ENCODE measurements at regions not wholly inside any gene's neighbourhood (a gene's known extent, or its start where the extent isn't known, plus 50 kb on each side); places are given as distances from the start of the nearest gene placed in this dataset.

- H3K27ac ChIP-seq (ENCODE audit: insufficient read depth, low read length): no peak overlapping the region
- no peak for DNase-seq (ENCODE audit: low read depth in 2 of 2)
- no peak overlapping the region for H3K4me2 ChIP-seq (ENCODE audit: extremely low read depth, insufficient read depth, low read length)
- H3K4me1 ChIP-seq (ENCODE audit: control insufficient read depth, extremely low read depth, insufficient read depth, low read length): no peaks in the 10 kb centered on the region
- H3K27me3 ChIP-seq (ENCODE audit: control insufficient read depth, insufficient read depth, low read length): no peaks in the 10 kb centered on the region
- no peaks in the 10 kb centered on the region for H4K20me1 ChIP-seq (ENCODE audit: control insufficient read depth, extremely low read depth, insufficient read depth, low read length)
- TF ChIP-seq, protein P1, sequence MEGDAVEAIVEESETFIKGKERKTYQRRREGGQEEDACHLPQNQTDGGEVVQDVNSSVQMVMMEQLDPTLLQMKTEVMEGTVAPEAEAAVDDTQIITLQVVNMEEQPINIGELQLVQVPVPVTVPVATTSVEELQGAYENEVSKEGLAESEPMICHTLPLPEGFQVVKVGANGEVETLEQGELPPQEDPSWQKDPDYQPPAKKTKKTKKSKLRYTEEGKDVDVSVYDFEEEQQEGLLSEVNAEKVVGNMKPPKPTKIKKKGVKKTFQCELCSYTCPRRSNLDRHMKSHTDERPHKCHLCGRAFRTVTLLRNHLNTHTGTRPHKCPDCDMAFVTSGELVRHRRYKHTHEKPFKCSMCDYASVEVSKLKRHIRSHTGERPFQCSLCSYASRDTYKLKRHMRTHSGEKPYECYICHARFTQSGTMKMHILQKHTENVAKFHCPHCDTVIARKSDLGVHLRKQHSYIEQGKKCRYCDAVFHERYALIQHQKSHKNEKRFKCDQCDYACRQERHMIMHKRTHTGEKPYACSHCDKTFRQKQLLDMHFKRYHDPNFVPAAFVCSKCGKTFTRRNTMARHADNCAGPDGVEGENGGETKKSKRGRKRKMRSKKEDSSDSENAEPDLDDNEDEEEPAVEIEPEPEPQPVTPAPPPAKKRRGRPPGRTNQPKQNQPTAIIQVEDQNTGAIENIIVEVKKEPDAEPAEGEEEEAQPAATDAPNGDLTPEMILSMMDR (conservative IDR thresholded peaks at IDR 0.05 in 1 of 2, IDR thresholded peaks at IDR 0.05 in 1 of 2; ENCODE audit: low read depth in 1 of 2, low read length in 2 of 2): no peak
- TF ChIP-seq EZH2 (IDR thresholded peaks at IDR 0.05; ENCODE audit: low read length, missing control alignments): no peak
- H3K9me3 ChIP-seq (ENCODE audit: control insufficient read depth, insufficient read depth, low read depth, low read length): no peaks in the 10 kb centered on the region
- no peaks in the 10 kb centered on the region for H3K79me2 ChIP-seq (ENCODE audit: control insufficient read depth, insufficient read depth, low read length)
- no peak overlapping the region for H3K9ac ChIP-seq (ENCODE audit: insufficient read depth, low read length)
- no peak overlapping the region for H3K4me3 ChIP-seq (replicated peaks in 1 of 4; ENCODE audit: control extremely low read depth in 1 of 4, insufficient read depth in 1 of 4, low read depth in 3 of 4, low read length in 4 of 4)
- H3K36me3 ChIP-seq (ENCODE audit: control insufficient read depth, insufficient read depth, low read length): no peaks in the 10 kb centered on the region
- no peak overlapping the region for H2AFZ ChIP-seq (ENCODE audit: low read length)
Observed at GRCh38 chr17:34874478-34874877, 86.8 kb downstream of the CCT6B start.

- Histone ChIP-seq H3K4me1 (ENCODE audit: control insufficient read depth, extremely low read depth, insufficient read depth, low read length) (no peaks in the 10 kb centered on the region), H3K79me2 (ENCODE audit: control insufficient read depth, insufficient read depth, low read length) (no peaks in the 10 kb centered on the region), H3K9ac (ENCODE audit: insufficient read depth, low read length) (no peak overlapping the region), H3K9me3 (ENCODE audit: control insufficient read depth, insufficient read depth, low read depth, low read length) (no peaks in the 10 kb centered on the region), H3K4me2 (ENCODE audit: extremely low read depth, insufficient read depth, low read length) (no peak overlapping the region), H3K36me3 (ENCODE audit: control insufficient read depth, insufficient read depth, low read length) (no peaks in the 10 kb centered on the region), H4K20me1 (ENCODE audit: control insufficient read depth, extremely low read depth, insufficient read depth, low read length) (no peaks in the 10 kb centered on the region), H3K27me3 (ENCODE audit: control insufficient read depth, insufficient read depth, low read length) (no peaks in the 10 kb centered on the region), H3K4me3 (replicated peaks in 1 of 4; ENCODE audit: control extremely low read depth in 1 of 4, insufficient read depth in 1 of 4, low read depth in 3 of 4, low read length in 4 of 4) (no peak overlapping the region), H3K27ac (ENCODE audit: insufficient read depth, low read length) (no peak overlapping the region), H2AFZ (ENCODE audit: low read length) (no peak overlapping the region)
- TF ChIP-seq, protein P1 (conservative IDR thresholded peaks at IDR 0.05 in 1 of 2, IDR thresholded peaks at IDR 0.05 in 1 of 2; ENCODE audit: low read depth in 1 of 2, low read length in 2 of 2): no peak
- no peak for TF ChIP-seq EZH2 (IDR thresholded peaks at IDR 0.05; ENCODE audit: low read length, missing control alignments)
- DNase-seq (ENCODE audit: low read depth in 2 of 2): no peak
Observed at GRCh38 chr17:34872640-34873039, 88.6 kb downstream of the CCT6B start.

GRCh38 chr17:34869641-34870040 is 91.6 kb downstream of the CCT6B start:
- Histone ChIP-seq H3K4me2 (ENCODE audit: extremely low read depth, insufficient read depth, low read length) (no peak overlapping the region), H3K27ac (ENCODE audit: insufficient read depth, low read length) (no peak overlapping the region), H3K9me3 (ENCODE audit: control insufficient read depth, insufficient read depth, low read depth, low read length) (no peaks in the 10 kb centered on the region), H4K20me1 (ENCODE audit: control insufficient read depth, extremely low read depth, insufficient read depth, low read length) (no peaks in the 10 kb centered on the region), H3K27me3 (ENCODE audit: control insufficient read depth, insufficient read depth, low read length) (no peaks in the 10 kb centered on the region), H3K79me2 (ENCODE audit: control insufficient read depth, insufficient read depth, low read length) (no peaks in the 10 kb centered on the region), H3K4me3 (replicated peaks in 1 of 4; ENCODE audit: control extremely low read depth in 1 of 4, insufficient read depth in 1 of 4, low read depth in 3 of 4, low read length in 4 of 4) (no peak overlapping the region), H3K36me3 (ENCODE audit: control insufficient read depth, insufficient read depth, low read length) (no peaks in the 10 kb centered on the region), H2AFZ (ENCODE audit: low read length) (no peak overlapping the region), H3K4me1 (ENCODE audit: control insufficient read depth, extremely low read depth, insufficient read depth, low read length) (no peaks in the 10 kb centered on the region), H3K9ac (ENCODE audit: insufficient read depth, low read length) (no peak overlapping the region)
- DNase-seq (ENCODE audit: low read depth in 2 of 2): no peak
- no peak for TF ChIP-seq EZH2 (IDR thresholded peaks at IDR 0.05; ENCODE audit: low read length, missing control alignments)
- TF ChIP-seq, protein P1 (conservative IDR thresholded peaks at IDR 0.05 in 1 of 2, IDR thresholded peaks at IDR 0.05 in 1 of 2; ENCODE audit: low read depth in 1 of 2, low read length in 2 of 2): no peak

Measured in fibroblast of lung (primary cell).